CD4-positive, alpha-beta T cell treated with Interleukin-12 subunit alpha and Interleukin-12 subunit beta, for 1 hour (primary cell): ENCODE measurements at regions not wholly inside any gene's neighbourhood (a gene's known extent, or its start where the extent isn't known, plus 50 kb on each side); places are given as distances from the start of the nearest gene placed in this dataset.
"Not testable (repeated sequence)": the region's sequence is repeated elsewhere in the genome, so short reads cannot be mapped to it uniquely, and the experiment has no call there.

ENCODE experiments used
- DNase-seq: peaks from one replicate; pipeline ENCODE4 v3.0.0-alpha.2; 2020

GRCh38 chr2:182477774-182478173 is 50.9 kb upstream of the PDE1A start:
- no peak for DNase-seq

DNA sequence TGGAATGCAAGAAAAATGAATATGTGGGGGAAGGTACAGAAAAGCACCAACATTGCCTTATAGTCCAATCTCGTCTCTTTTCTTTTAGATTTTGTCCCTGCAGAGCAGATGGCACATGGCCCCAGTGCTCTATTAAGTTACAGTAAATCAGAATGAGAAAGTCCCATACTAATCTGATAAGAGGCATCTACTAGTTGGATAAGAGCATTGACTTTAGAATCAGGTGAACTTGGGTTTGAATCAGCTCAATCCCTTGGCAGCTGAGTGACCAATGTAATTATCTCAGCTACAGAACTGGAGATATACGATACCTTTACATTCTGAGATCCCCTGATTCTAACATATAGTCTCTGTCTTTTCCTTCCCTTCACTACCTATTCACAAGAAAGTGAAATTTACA is 54.8 kb upstream of the PDE1A start:
- DNase-seq: no peak

DNA sequence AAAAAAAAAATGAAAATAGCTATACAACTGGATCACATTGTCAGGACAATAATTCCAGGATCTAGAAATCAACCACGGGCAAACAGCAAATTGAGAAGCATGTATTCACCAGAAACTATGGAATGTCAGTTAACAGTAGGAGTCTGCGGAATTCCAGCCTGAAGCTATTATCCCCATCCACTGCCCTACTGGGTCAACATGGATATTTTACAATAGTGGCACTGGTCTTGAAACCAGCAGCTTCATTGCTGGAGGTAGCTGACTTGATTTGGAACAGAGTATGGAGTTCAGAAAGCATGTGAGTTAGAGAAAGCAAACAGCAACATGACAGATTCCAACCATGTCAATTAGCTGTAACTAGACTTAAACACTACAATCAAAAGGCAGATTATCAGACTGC is 55.7 kb upstream of the PDE1A start:
- DNase-seq: no peak

DNA sequence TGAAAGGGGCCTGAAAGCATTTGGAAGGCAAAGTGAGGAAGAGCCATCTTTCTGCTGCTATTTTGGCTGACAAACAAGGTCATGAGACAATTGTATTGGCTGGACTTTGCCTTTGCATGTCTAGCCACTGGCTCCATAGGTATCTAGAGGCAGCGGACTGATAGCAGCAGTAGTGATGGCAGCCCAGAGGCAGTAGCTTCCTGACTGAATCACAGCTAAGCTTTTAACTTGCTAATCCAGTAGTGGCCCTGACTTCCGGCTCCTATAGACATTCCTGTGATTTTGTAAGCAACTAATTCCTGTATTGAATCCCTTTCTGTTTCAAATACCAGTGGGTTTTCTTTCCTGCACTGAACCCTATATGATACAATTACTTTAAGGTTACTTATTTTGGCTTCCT is 69.8 kb upstream of the PDE1A start:
- DNase-seq: no peak

GRCh38 chr2:182499706-182500470 is 73.1 kb upstream of the PDE1A start:
- DNase-seq: no peak

- DNase-seq: no peak
Observed at GRCh38 chr2:182503886-182504285, 77.0 kb upstream of the PDE1A start.

GRCh38 chr2:182504903-182505302 is 78.1 kb upstream of the PDE1A start:
- no peak for DNase-seq

GRCh38 chr2:182506606-182507005 is 79.8 kb upstream of the PDE1A start:
- DNase-seq: no peak

DNA sequence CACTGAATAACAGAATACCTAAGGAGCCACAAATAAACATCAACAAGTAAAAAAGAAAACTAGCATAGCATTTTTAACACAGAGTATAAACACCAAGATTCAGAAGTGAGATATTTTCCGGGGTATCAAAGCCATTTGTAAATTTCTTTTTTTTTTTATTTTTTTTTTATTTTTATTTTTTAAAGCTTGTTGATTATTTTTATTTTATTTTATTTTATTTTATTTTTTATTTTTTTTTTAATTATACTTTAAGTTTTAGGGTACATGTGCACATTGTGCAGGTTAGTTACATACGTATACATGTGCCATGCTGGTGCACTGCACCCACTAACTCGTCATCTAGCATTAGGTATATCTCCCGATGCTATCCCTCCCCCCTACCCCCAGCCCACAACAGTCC is 81.7 kb upstream of the PDE1A start:
- not testable (repeated sequence) for DNase-seq

GRCh38 chr2:182509216-182509615 is 82.4 kb upstream of the PDE1A start:
- no peak for DNase-seq

DNA sequence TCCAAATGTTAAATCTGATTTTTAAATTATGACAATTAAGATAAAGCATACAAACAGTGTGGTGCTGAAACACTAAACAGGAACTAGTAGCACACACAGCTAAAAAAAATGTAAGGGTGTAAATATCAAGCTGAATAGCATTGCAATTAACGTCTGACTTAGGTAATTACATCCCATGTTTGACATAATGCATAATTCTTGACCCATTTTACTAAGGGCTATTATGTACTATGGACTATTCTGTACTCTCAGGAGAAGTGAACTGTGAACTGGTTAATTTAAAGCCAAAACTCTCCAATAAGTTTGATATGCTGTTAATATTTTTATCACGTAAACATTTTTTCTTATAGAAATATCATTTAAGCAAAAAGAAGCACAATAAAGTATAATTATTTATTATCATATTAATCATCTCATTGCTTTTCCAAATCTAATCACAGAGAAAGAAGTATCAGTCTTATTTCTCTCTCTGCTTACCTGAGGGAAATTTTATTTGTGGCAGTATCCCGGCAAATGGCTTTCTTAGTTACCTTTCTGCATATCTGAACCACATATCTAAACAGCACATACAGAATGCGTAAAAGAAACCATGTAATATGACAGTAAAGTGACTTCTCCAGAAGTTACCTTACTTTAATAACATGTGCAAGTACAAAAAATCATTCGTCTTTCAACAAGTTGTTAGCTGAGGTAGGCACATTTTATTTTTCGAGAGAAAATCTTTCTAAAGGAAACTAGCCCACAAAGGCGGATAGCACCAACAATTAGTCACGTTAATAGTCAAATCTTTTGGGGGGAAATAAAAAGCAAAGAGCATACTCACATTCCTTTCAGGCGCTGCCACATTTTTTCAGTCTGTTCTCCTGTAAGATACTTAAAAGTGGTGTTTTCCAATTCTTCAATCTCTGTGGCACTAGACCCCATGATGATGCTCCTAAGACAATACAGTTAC is 94.9 kb upstream of the PDE1A start:
- DNase-seq: no peak

DNA sequence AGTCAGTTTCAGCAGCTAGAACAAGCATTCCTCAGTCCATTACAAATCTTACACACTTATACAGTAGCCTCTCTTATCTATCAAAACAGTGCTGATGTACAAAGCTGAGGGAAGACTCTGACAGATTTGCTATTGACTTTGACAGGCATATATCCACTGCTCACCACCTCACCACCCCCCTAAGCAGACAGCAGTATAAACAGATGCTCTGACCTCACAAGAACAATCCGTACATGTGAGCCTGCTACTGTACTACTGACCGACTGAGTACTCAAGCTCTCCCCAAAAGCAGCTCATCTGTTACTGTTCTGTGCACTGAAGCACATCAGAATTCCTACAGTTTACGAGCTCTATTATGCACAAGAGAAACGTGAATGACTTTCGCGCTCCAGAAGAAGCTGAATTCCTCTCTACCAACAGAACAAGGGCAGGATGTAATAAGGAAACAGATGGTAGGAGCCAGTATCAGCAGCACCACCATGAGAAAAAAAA is 95.6 kb upstream of the PDE1A start:
- DNase-seq: no peak

GRCh38 chr2:182522972-182523473 is 96.2 kb upstream of the PDE1A start:
- DNase-seq: no peak

DNA sequence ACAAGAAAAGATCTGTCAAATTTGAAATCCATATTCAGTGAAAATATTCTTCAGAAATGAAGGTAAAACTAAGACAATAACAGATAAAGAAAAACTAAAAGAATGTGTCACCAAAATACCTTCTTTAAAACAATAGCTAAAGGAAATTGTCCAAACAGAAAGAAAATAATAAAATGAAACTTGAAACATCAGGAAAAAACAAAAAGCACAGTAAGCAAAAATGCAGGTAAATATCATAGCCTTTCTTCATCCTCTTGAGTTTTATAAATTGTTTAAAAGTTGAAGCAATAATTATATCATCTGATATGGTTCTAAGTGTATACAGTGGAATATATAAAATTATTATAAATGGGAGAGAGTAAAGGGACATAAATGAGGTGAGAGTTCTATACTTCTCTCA is 103.8 kb upstream of the PDE1A start:
- no peak for DNase-seq

DNA sequence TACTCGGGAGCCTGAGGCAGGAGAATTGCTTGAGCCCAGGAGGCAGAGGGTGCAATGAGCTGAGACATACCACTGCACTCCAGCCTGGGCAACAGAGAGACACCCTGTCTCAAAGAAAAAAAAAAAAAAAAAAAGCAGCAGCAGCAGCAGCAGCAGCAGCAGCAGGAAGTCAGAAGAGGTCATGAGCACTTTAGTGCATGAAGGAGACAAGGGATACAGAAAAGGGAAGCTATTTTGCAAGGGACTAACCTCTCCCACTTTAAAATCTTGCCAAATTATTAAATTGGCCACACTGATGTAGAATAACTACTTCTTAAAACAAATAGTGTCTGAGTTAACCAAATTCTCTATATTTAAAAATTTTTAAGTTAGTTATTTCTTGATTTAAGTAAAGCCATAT is 113.4 kb upstream of the PDE1A start:
- no peak for DNase-seq

GRCh38 chr2:182541268-182541667 is 114.4 kb upstream of the PDE1A start:
- DNase-seq: no peak

DNA sequence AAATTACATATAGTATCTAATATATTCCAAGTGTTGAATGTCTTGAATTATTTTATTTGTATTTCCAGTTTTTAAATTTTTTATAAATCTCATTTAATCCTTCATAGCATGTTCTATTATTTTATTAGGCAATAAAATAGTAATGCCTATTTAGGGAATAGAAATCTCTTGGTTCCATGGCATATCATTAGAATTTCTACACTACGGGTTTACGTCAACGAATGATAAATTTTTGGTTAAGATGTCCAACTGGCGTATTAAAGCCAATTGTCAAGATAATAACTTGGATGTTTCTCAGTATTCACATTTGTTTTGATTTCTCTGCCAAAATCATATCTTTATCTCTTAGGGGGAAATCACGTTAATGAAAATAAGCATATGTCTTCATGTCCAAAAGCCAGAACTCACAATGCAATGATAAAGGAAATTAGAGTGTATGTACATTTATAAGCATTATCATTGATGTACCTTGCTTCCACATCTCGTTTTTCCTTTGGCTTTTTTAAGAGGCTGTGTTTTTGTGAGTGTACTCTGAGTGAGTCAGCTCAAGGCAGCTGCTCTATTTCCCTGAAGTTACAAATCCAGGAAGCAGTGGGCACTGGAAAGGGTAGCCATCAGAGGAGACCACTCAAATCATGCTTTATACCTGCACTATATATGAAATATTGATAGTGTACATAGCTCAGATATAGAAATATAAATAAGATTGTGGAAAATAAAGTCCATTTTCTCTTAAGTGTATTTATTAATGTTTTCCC is 115.8 kb upstream of the PDE1A start:
- DNase-seq: no peak

- DNase-seq: no peak
Observed at GRCh38 chr2:182543741-182544525, 117.1 kb upstream of the PDE1A start.

DNA sequence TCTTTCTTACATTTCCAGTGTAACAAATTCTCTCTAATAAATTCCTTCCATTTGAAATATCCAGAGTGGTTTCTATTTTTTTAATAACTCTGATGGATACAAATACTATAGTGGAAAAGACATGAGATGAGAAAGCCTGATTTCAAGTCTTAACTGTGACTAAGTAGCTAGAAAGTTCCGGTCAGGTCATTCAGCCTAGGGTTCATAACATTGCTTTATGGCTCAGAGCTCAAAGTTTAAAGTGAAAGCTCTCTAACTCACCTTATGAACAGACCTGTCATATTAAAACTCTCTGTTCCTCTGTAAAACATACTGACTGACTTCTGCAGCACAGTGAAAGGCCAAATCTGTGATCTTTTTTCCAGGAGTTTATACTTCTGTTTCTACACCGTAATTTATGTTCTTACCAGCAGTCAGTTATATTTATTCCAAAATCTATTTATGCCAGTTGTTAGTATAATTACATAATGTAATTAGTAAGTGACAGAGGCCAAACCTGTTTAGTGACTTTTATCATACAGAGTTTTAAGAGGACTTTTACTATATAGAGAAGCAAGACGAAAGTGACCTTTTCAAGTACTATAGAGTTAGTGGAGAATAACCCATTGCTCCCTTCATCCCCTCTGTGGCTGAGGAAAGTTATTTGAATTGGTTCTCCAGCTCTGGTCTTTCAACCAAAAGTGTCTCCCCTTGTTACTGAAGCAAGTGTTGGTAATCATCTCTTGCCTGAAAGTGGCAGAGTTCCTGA is 118.8 kb upstream of the PDE1A start:
- DNase-seq: no peak

GRCh38 chr2:182548031-182548950 is 121.5 kb upstream of the PDE1A start:
- DNase-seq: no peak
